ENCODE measurements at regions not wholly inside any gene's neighbourhood (a gene's known extent, or its start where the extent isn't known, plus 50 kb on each side); places are given as distances from the start of the nearest gene placed in this dataset.

- no peak overlapping the region for H3K27ac ChIP-seq (ENCODE audit: low read depth in 2 of 2, low read length in 2 of 2)
- no peaks in the 10 kb centered on the region for H3K27me3 ChIP-seq (ENCODE audit: control insufficient read depth in 2 of 2, insufficient read depth in 2 of 2, low read length in 2 of 2)
- no peak overlapping the region for H3K9ac ChIP-seq (ENCODE audit: low read depth in 1 of 2, low read length in 2 of 2)
- H3K9me3 ChIP-seq (ENCODE audit: control insufficient read depth in 2 of 2, low read length in 2 of 2): peaks cover 0 to 2% of the 10 kb centered on the region in 2 donors
- H3K4me1 ChIP-seq (ENCODE audit: control insufficient read depth in 2 of 2, insufficient read depth in 2 of 2, low read length in 2 of 2): no peaks in the 10 kb centered on the region
- H3K4me3 ChIP-seq (ENCODE audit: low read length in 2 of 2): no peak overlapping the region
- no peaks in the 10 kb centered on the region for H3K36me3 ChIP-seq (ENCODE audit: control insufficient read depth in 2 of 2, insufficient read depth in 2 of 2, low read length in 2 of 2)
These were observed 330.5 kb upstream of the AADAT start for GRCh38 chr4:170420255-170420693.

- Histone ChIP-seq H3K9me3 (ENCODE audit: control insufficient read depth in 2 of 2, low read length in 2 of 2) (peaks cover 0 to 2% of the 10 kb centered on the region in 2 donors), H3K27ac (ENCODE audit: low read depth in 2 of 2, low read length in 2 of 2) (no peak overlapping the region), H3K4me1 (ENCODE audit: control insufficient read depth in 2 of 2, insufficient read depth in 2 of 2, low read length in 2 of 2) (no peaks in the 10 kb centered on the region), H3K4me3 (ENCODE audit: low read length in 2 of 2) (no peak overlapping the region), H3K9ac (ENCODE audit: low read depth in 1 of 2, low read length in 2 of 2) (no peak overlapping the region), H3K36me3 (ENCODE audit: control insufficient read depth in 2 of 2, insufficient read depth in 2 of 2, low read length in 2 of 2) (no peaks in the 10 kb centered on the region), H3K27me3 (ENCODE audit: control insufficient read depth in 2 of 2, insufficient read depth in 2 of 2, low read length in 2 of 2) (no peaks in the 10 kb centered on the region)
These were observed 325.2 kb upstream of the AADAT start for GRCh38 chr4:170414961-170415360.

- H3K9me3 ChIP-seq (ENCODE audit: control insufficient read depth in 2 of 2, low read length in 2 of 2): peaks cover 0 to 2% of the 10 kb centered on the region in 2 donors
- no peaks in the 10 kb centered on the region for H3K4me1 ChIP-seq (ENCODE audit: control insufficient read depth in 2 of 2, insufficient read depth in 2 of 2, low read length in 2 of 2)
- no peak overlapping the region for H3K4me3 ChIP-seq (ENCODE audit: low read length in 2 of 2)
- H3K27ac ChIP-seq (ENCODE audit: low read depth in 2 of 2, low read length in 2 of 2): no peak overlapping the region
- no peak overlapping the region for H3K9ac ChIP-seq (ENCODE audit: low read depth in 1 of 2, low read length in 2 of 2)
- no peaks in the 10 kb centered on the region for H3K36me3 ChIP-seq (ENCODE audit: control insufficient read depth in 2 of 2, insufficient read depth in 2 of 2, low read length in 2 of 2)
- no peaks in the 10 kb centered on the region for H3K27me3 ChIP-seq (ENCODE audit: control insufficient read depth in 2 of 2, insufficient read depth in 2 of 2, low read length in 2 of 2)
These were observed 324.6 kb upstream of the AADAT start for GRCh38 chr4:170414360-170414759.

GRCh38 chr4:170413951-170414350 is 324.2 kb upstream of the AADAT start:
- Histone ChIP-seq H3K36me3 (ENCODE audit: control insufficient read depth in 2 of 2, insufficient read depth in 2 of 2, low read length in 2 of 2) (no peaks in the 10 kb centered on the region), H3K27me3 (ENCODE audit: control insufficient read depth in 2 of 2, insufficient read depth in 2 of 2, low read length in 2 of 2) (no peaks in the 10 kb centered on the region), H3K9ac (ENCODE audit: low read depth in 1 of 2, low read length in 2 of 2) (no peak overlapping the region), H3K4me1 (ENCODE audit: control insufficient read depth in 2 of 2, insufficient read depth in 2 of 2, low read length in 2 of 2) (no peaks in the 10 kb centered on the region), H3K9me3 (ENCODE audit: control insufficient read depth in 2 of 2, low read length in 2 of 2) (peaks cover 0 to 2% of the 10 kb centered on the region in 2 donors), H3K4me3 (ENCODE audit: low read length in 2 of 2) (no peak overlapping the region), H3K27ac (ENCODE audit: low read depth in 2 of 2, low read length in 2 of 2) (no peak overlapping the region)

GRCh38 chr4:170400361-170400760 is 310.6 kb upstream of the AADAT start:
- no peaks in the 10 kb centered on the region for H3K9me3 ChIP-seq (ENCODE audit: control insufficient read depth in 2 of 2, low read length in 2 of 2)
- no peaks in the 10 kb centered on the region for H3K36me3 ChIP-seq (ENCODE audit: control insufficient read depth in 2 of 2, insufficient read depth in 2 of 2, low read length in 2 of 2)
- H3K9ac ChIP-seq (ENCODE audit: low read depth in 1 of 2, low read length in 2 of 2): no peak overlapping the region
- H3K4me3 ChIP-seq (ENCODE audit: low read length in 2 of 2): no peak overlapping the region
- no peaks in the 10 kb centered on the region for H3K4me1 ChIP-seq (ENCODE audit: control insufficient read depth in 2 of 2, insufficient read depth in 2 of 2, low read length in 2 of 2)
- no peak overlapping the region for H3K27ac ChIP-seq (ENCODE audit: low read depth in 2 of 2, low read length in 2 of 2)
- no peaks in the 10 kb centered on the region for H3K27me3 ChIP-seq (ENCODE audit: control insufficient read depth in 2 of 2, insufficient read depth in 2 of 2, low read length in 2 of 2)

GRCh38 chr4:170399581-170400293 is 310.0 kb upstream of the AADAT start:
- H3K9me3 ChIP-seq (ENCODE audit: control insufficient read depth in 2 of 2, low read length in 2 of 2): no peaks in the 10 kb centered on the region
- no peaks in the 10 kb centered on the region for H3K36me3 ChIP-seq (ENCODE audit: control insufficient read depth in 2 of 2, insufficient read depth in 2 of 2, low read length in 2 of 2)
- H3K4me3 ChIP-seq (ENCODE audit: low read length in 2 of 2): no peak overlapping the region
- H3K9ac ChIP-seq (ENCODE audit: low read depth in 1 of 2, low read length in 2 of 2): no peak overlapping the region
- H3K4me1 ChIP-seq (ENCODE audit: control insufficient read depth in 2 of 2, insufficient read depth in 2 of 2, low read length in 2 of 2): no peaks in the 10 kb centered on the region
- no peak overlapping the region for H3K27ac ChIP-seq (ENCODE audit: low read depth in 2 of 2, low read length in 2 of 2)
- H3K27me3 ChIP-seq (ENCODE audit: control insufficient read depth in 2 of 2, insufficient read depth in 2 of 2, low read length in 2 of 2): no peaks in the 10 kb centered on the region

GRCh38 chr4:170398218-170398617 is 308.5 kb upstream of the AADAT start:
- H3K27ac ChIP-seq (ENCODE audit: low read depth in 2 of 2, low read length in 2 of 2): no peak overlapping the region
- H3K36me3 ChIP-seq (ENCODE audit: control insufficient read depth in 2 of 2, insufficient read depth in 2 of 2, low read length in 2 of 2): no peaks in the 10 kb centered on the region
- no peak overlapping the region for H3K9ac ChIP-seq (ENCODE audit: low read depth in 1 of 2, low read length in 2 of 2)
- H3K4me1 ChIP-seq (ENCODE audit: control insufficient read depth in 2 of 2, insufficient read depth in 2 of 2, low read length in 2 of 2): no peaks in the 10 kb centered on the region
- H3K4me3 ChIP-seq (ENCODE audit: low read length in 2 of 2): no peak overlapping the region
- H3K9me3 ChIP-seq (ENCODE audit: control insufficient read depth in 2 of 2, low read length in 2 of 2): no peaks in the 10 kb centered on the region
- no peaks in the 10 kb centered on the region for H3K27me3 ChIP-seq (ENCODE audit: control insufficient read depth in 2 of 2, insufficient read depth in 2 of 2, low read length in 2 of 2)

GRCh38 chr4:170395773-170396172 is 306.0 kb upstream of the AADAT start:
- no peaks in the 10 kb centered on the region for H3K36me3 ChIP-seq (ENCODE audit: control insufficient read depth in 2 of 2, insufficient read depth in 2 of 2, low read length in 2 of 2)
- no peaks in the 10 kb centered on the region for H3K9me3 ChIP-seq (ENCODE audit: control insufficient read depth in 2 of 2, low read length in 2 of 2)
- no peaks in the 10 kb centered on the region for H3K4me1 ChIP-seq (ENCODE audit: control insufficient read depth in 2 of 2, insufficient read depth in 2 of 2, low read length in 2 of 2)
- no peak overlapping the region for H3K27ac ChIP-seq (ENCODE audit: low read depth in 2 of 2, low read length in 2 of 2)
- no peaks in the 10 kb centered on the region for H3K27me3 ChIP-seq (ENCODE audit: control insufficient read depth in 2 of 2, insufficient read depth in 2 of 2, low read length in 2 of 2)
- no peak overlapping the region for H3K9ac ChIP-seq (ENCODE audit: low read depth in 1 of 2, low read length in 2 of 2)
- H3K4me3 ChIP-seq (ENCODE audit: low read length in 2 of 2): no peak overlapping the region

GRCh38 chr4:170391066-170391740 is 301.4 kb upstream of the AADAT start:
- Histone ChIP-seq H3K9me3 (ENCODE audit: control insufficient read depth in 2 of 2, low read length in 2 of 2) (no peaks in the 10 kb centered on the region), H3K27me3 (ENCODE audit: control insufficient read depth in 2 of 2, insufficient read depth in 2 of 2, low read length in 2 of 2) (no peaks in the 10 kb centered on the region), H3K4me1 (ENCODE audit: control insufficient read depth in 2 of 2, insufficient read depth in 2 of 2, low read length in 2 of 2) (no peaks in the 10 kb centered on the region), H3K9ac (ENCODE audit: low read depth in 1 of 2, low read length in 2 of 2) (no peak overlapping the region), H3K36me3 (ENCODE audit: control insufficient read depth in 2 of 2, insufficient read depth in 2 of 2, low read length in 2 of 2) (no peaks in the 10 kb centered on the region), H3K4me3 (ENCODE audit: low read length in 2 of 2) (no peak overlapping the region), H3K27ac (ENCODE audit: low read depth in 2 of 2, low read length in 2 of 2) (no peak overlapping the region)

- no peaks in the 10 kb centered on the region for H3K36me3 ChIP-seq (ENCODE audit: control insufficient read depth in 2 of 2, insufficient read depth in 2 of 2, low read length in 2 of 2)
- no peaks in the 10 kb centered on the region for H3K27me3 ChIP-seq (ENCODE audit: control insufficient read depth in 2 of 2, insufficient read depth in 2 of 2, low read length in 2 of 2)
- no peak overlapping the region for H3K27ac ChIP-seq (ENCODE audit: low read depth in 2 of 2, low read length in 2 of 2)
- no peak overlapping the region for H3K9ac ChIP-seq (ENCODE audit: low read depth in 1 of 2, low read length in 2 of 2)
- H3K4me1 ChIP-seq (ENCODE audit: control insufficient read depth in 2 of 2, insufficient read depth in 2 of 2, low read length in 2 of 2): no peaks in the 10 kb centered on the region
- H3K9me3 ChIP-seq (ENCODE audit: control insufficient read depth in 2 of 2, low read length in 2 of 2): no peaks in the 10 kb centered on the region
- H3K4me3 ChIP-seq (ENCODE audit: low read length in 2 of 2): no peak overlapping the region
These were observed 299.7 kb upstream of the AADAT start for GRCh38 chr4:170389411-170389810.

Data from mucosa of rectum (tissue), 2 donors.